ENCODE measurements at regions not wholly inside any gene's neighbourhood (a gene's known extent, or its start where the extent isn't known, plus 50 kb on each side); places are given as distances from the start of the nearest gene placed in this dataset.
A peak's percentile ranks its signal among the peaks of the same experiment; 100 is the strongest.

DNA sequence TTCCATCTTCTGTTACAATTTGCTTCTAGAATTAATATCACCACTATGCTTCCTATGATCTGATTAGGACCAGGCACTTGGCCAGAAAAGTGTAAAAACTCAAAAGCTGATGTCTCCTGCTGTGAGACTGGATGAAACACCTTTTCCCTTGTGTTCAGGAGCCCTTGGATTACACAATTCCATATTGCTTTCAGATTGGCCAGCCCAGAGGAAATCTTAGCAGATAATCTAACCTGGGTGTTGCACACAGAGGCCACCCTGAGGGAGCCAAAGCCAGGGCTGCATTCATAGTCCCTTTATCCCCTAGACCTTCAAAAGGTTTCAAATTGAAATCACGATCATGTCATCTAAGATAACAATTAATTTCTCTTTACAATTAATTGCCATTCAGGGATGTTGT is 94.1 kb upstream of the SELENOP start:
- TF ChIP-seq SPI1 (IDR thresholded peaks at IDR 0.05; ENCODE audit: low read depth, low read length) (no peak), POLR2A (IDR thresholded peaks at IDR 0.05; ENCODE audit: low read depth, low read length) (no peak), POLR2AphosphoS5 (IDR thresholded peaks at IDR 0.05; ENCODE audit: low read depth, low read length) (no peak), PAX5 (IDR thresholded peaks at IDR 0.05; ENCODE audit: insufficient read depth, low read length, severe bottlenecking) (no peak), POU2F2 (IDR thresholded peaks at IDR 0.05; ENCODE audit: low read depth, low read length) (no peak), TAF1 (IDR thresholded peaks at IDR 0.05; ENCODE audit: low read depth, low read length) (no peak)
- DNase-seq (ENCODE audit: insufficient read length, low spot score) (no peak), FAIRE-seq (no peak)

- no peak for DNase-seq (ENCODE audit: insufficient read length, low spot score)
- no peak for FAIRE-seq
- TF ChIP-seq SPI1 (IDR thresholded peaks at IDR 0.05; ENCODE audit: low read depth, low read length) (no peak), PAX5 (IDR thresholded peaks at IDR 0.05; ENCODE audit: insufficient read depth, low read length, severe bottlenecking) (no peak), POLR2A (IDR thresholded peaks at IDR 0.05; ENCODE audit: low read depth, low read length) (no peak), TAF1 (IDR thresholded peaks at IDR 0.05; ENCODE audit: low read depth, low read length) (no peak), POLR2AphosphoS5 (IDR thresholded peaks at IDR 0.05; ENCODE audit: low read depth, low read length) (no peak), POU2F2 (IDR thresholded peaks at IDR 0.05; ENCODE audit: low read depth, low read length) (no peak)
Observed at GRCh38 chr5:42900734-42901133, 89.0 kb upstream of the SELENOP start.

DNA sequence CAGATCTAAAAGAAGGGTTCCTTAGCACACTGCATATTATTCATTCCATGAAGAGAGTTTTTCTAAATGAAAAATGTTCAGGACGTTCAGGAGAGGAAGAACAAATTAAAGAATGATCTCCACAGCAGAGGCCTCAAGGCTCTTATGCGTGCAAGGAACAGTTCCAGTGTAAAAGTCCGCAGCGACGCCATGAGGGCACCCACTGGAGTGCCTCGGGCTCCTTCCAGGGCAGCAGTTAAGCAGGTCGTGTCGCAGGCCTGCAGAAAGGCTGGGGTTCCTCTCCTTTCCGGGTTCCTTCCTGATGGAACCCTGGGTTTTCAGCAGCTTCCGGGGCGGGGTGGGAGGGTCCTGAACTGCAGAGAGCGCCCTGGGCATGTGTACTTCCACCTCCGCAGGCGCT is 87.1 kb upstream of the SELENOP start:
- FAIRE-seq: no peak
- TF ChIP-seq TAF1 (IDR thresholded peaks at IDR 0.05; ENCODE audit: low read depth, low read length): no peak
- TF ChIP-seq POLR2AphosphoS5 (IDR thresholded peaks at IDR 0.05; ENCODE audit: low read depth, low read length): no peak
- no peak for TF ChIP-seq POU2F2 (IDR thresholded peaks at IDR 0.05; ENCODE audit: low read depth, low read length)
- no peak for TF ChIP-seq POLR2A (IDR thresholded peaks at IDR 0.05; ENCODE audit: low read depth, low read length)
- TF ChIP-seq PAX5 (IDR thresholded peaks at IDR 0.05; ENCODE audit: insufficient read depth, low read length, severe bottlenecking): no peak
- TF ChIP-seq SPI1 (IDR thresholded peaks at IDR 0.05; ENCODE audit: low read depth, low read length): no peak
- DNase-seq (ENCODE audit: insufficient read length, low spot score): no peak

- FAIRE-seq (no peak), DNase-seq (ENCODE audit: insufficient read length, low spot score) (no peak)
- TF ChIP-seq TAF1 (IDR thresholded peaks at IDR 0.05; ENCODE audit: low read depth, low read length) (no peak), POU2F2 (IDR thresholded peaks at IDR 0.05; ENCODE audit: low read depth, low read length) (no peak), POLR2AphosphoS5 (IDR thresholded peaks at IDR 0.05; ENCODE audit: low read depth, low read length) (no peak), POLR2A (IDR thresholded peaks at IDR 0.05; ENCODE audit: low read depth, low read length) (no peak), SPI1 (IDR thresholded peaks at IDR 0.05; ENCODE audit: low read depth, low read length) (no peak), PAX5 (IDR thresholded peaks at IDR 0.05; ENCODE audit: insufficient read depth, low read length, severe bottlenecking) (no peak)
Observed at GRCh38 chr5:42896523-42896922, 84.8 kb upstream of the SELENOP start.

DNA sequence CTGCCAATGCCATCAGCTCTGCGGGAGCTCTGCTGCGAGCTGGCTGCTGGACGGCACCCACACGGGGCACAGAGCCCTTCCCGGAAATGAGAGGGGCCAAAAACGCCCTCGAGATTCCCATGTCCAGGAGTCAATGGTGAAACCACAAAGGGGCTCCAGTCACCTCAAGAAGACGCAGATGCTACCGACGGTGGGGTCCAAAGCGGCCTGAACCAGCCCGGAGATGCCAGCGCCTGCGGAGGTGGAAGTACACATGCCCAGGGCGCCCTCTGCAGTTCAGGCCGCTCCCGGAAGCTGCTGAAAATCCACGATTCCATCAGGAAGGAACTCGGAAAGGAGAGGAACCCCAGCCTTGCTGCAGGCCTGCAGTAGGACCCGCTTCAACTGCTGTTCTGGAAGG is 82.4 kb upstream of the SELENOP start:
- DNase-seq (ENCODE audit: insufficient read length, low spot score): no peak
- TF ChIP-seq POU2F2 (IDR thresholded peaks at IDR 0.05; ENCODE audit: low read depth, low read length) (no peak), SPI1 (IDR thresholded peaks at IDR 0.05; ENCODE audit: low read depth, low read length) (no peak)
- no peak for FAIRE-seq

- DNase-seq (ENCODE audit: insufficient read length, low spot score): peak; percentile 46
- FAIRE-seq: peak; percentile 91
Observed at GRCh38 chr5:42889311-42889933, 77.7 kb upstream of the SELENOP start.

GRCh38 chr5:42888771-42889170 is 77.1 kb upstream of the SELENOP start:
- no peak for FAIRE-seq
- no peak for DNase-seq (ENCODE audit: insufficient read length, low spot score)
- TF ChIP-seq POU2F2 (IDR thresholded peaks at IDR 0.05; ENCODE audit: low read depth, low read length) (no peak), PAX5 (IDR thresholded peaks at IDR 0.05; ENCODE audit: insufficient read depth, low read length, severe bottlenecking) (no peak), TAF1 (IDR thresholded peaks at IDR 0.05; ENCODE audit: low read depth, low read length) (no peak), POLR2AphosphoS5 (IDR thresholded peaks at IDR 0.05; ENCODE audit: low read depth, low read length) (no peak), POLR2A (IDR thresholded peaks at IDR 0.05; ENCODE audit: low read depth, low read length) (no peak), SPI1 (IDR thresholded peaks at IDR 0.05; ENCODE audit: low read depth, low read length) (no peak)

More at GRCh38 chr5:42889311-42889933, 77.7 kb upstream of the SELENOP start:
- no peak for TF ChIP-seq TAF1 (IDR thresholded peaks at IDR 0.05; ENCODE audit: low read depth, low read length)
- TF ChIP-seq POLR2AphosphoS5 (IDR thresholded peaks at IDR 0.05; ENCODE audit: low read depth, low read length): no peak

DNA sequence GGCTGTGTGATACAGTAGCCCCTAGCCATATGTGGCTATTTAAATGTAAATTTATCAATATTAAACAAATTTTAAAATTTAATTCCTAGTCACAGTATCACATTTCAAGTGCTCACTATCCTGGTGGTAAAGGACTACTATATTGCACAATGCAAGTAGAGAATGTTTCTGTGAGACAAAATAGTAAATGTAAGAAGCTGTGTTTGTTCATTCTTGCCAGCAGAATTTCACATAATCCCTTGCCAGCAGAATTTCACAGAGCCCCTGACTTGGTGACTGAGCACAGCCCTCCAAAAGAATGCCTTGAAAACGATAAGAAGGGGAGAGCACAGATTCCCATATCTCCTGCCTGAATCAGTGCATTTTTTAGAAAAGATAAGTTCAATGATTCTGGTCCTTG is 75.9 kb upstream of the SELENOP start:
- TF ChIP-seq SPI1 (IDR thresholded peaks at IDR 0.05; ENCODE audit: low read depth, low read length): no peak
- no peak for TF ChIP-seq POU2F2 (IDR thresholded peaks at IDR 0.05; ENCODE audit: low read depth, low read length)
- TF ChIP-seq POLR2A (IDR thresholded peaks at IDR 0.05; ENCODE audit: low read depth, low read length): no peak
- TF ChIP-seq TAF1 (IDR thresholded peaks at IDR 0.05; ENCODE audit: low read depth, low read length): no peak
- no peak for TF ChIP-seq POLR2AphosphoS5 (IDR thresholded peaks at IDR 0.05; ENCODE audit: low read depth, low read length)
- no peak for TF ChIP-seq PAX5 (IDR thresholded peaks at IDR 0.05; ENCODE audit: insufficient read depth, low read length, severe bottlenecking)
- FAIRE-seq (no peak), DNase-seq (ENCODE audit: insufficient read length, low spot score) (no peak)

GRCh38 chr5:42887097-42887496 is 75.4 kb upstream of the SELENOP start:
- TF ChIP-seq POLR2A (IDR thresholded peaks at IDR 0.05; ENCODE audit: low read depth, low read length) (no peak), TAF1 (IDR thresholded peaks at IDR 0.05; ENCODE audit: low read depth, low read length) (no peak), PAX5 (IDR thresholded peaks at IDR 0.05; ENCODE audit: insufficient read depth, low read length, severe bottlenecking) (no peak), POLR2AphosphoS5 (IDR thresholded peaks at IDR 0.05; ENCODE audit: low read depth, low read length) (no peak), POU2F2 (IDR thresholded peaks at IDR 0.05; ENCODE audit: low read depth, low read length) (no peak), SPI1 (IDR thresholded peaks at IDR 0.05; ENCODE audit: low read depth, low read length) (no peak)
- FAIRE-seq (no peak), DNase-seq (ENCODE audit: insufficient read length, low spot score) (no peak)

GRCh38 chr5:42886635-42887034 is 74.9 kb upstream of the SELENOP start:
- no peak for DNase-seq (ENCODE audit: insufficient read length, low spot score)
- FAIRE-seq: no peak
- TF ChIP-seq TAF1 (IDR thresholded peaks at IDR 0.05; ENCODE audit: low read depth, low read length): no peak
- no peak for TF ChIP-seq POLR2A (IDR thresholded peaks at IDR 0.05; ENCODE audit: low read depth, low read length)
- TF ChIP-seq POU2F2 (IDR thresholded peaks at IDR 0.05; ENCODE audit: low read depth, low read length): no peak
- no peak for TF ChIP-seq SPI1 (IDR thresholded peaks at IDR 0.05; ENCODE audit: low read depth, low read length)
- TF ChIP-seq POLR2AphosphoS5 (IDR thresholded peaks at IDR 0.05; ENCODE audit: low read depth, low read length): no peak
- no peak for TF ChIP-seq PAX5 (IDR thresholded peaks at IDR 0.05; ENCODE audit: insufficient read depth, low read length, severe bottlenecking)
